Stimulated activated CD4-positive, alpha-beta T cell treated with anti-CD3 and anti-CD28 coated beads, Interleukin-1b, Interleukin-23, amount 100 ng/mL, for 48 hours (primary cell): ENCODE measurements at regions not wholly inside any gene's neighbourhood (a gene's known extent, or its start where the extent isn't known, plus 50 kb on each side); places are given as distances from the start of the nearest gene placed in this dataset.

Experiments
- DNase-seq: peaks from one replicate; pipeline ENCODE4 v3.0.0-alpha.2; 2020

DNA sequence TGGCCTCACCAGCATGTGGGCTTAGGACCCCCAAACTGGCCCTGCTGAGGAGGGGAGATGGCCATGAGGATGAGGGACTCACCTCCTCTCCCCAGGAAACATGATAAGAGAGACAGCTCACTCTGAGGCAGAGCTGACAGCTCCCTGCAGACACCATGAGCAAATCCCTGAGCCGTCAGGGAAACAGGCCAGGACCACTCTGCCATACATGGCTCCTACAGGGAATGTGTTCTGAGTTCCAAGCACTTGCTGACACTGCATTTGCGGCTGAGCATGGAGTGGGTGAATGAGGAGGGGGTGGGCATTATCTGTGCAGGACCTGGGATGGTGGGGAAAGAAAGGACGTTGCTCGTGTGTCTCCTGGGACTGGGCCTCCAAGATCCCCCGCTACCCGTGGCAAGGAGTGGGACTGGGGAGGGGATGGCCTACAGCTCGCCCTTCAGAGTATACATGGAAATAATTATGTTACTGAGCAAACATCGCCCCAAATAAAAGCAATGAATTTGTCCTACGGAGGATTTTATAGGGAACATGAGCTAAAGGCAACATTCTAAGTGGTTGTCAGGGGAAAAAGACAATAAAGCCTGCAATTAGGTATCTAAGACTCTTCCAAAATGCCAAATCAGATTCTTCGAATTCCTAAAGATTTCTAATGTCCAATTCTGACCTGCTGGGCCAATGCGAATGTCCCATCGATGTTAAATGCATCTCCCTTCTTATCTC lies 355.9 kb upstream of the AJAP1 start:
- DNase-seq, result no peak

GRCh38 chr1:4301007-4301406 lies 353.4 kb upstream of the AJAP1 start:
- no peak for DNase-seq

GRCh38 chr1:4303303-4303702 lies 351.1 kb upstream of the AJAP1 start:
- DNase-seq, result no peak

DNA sequence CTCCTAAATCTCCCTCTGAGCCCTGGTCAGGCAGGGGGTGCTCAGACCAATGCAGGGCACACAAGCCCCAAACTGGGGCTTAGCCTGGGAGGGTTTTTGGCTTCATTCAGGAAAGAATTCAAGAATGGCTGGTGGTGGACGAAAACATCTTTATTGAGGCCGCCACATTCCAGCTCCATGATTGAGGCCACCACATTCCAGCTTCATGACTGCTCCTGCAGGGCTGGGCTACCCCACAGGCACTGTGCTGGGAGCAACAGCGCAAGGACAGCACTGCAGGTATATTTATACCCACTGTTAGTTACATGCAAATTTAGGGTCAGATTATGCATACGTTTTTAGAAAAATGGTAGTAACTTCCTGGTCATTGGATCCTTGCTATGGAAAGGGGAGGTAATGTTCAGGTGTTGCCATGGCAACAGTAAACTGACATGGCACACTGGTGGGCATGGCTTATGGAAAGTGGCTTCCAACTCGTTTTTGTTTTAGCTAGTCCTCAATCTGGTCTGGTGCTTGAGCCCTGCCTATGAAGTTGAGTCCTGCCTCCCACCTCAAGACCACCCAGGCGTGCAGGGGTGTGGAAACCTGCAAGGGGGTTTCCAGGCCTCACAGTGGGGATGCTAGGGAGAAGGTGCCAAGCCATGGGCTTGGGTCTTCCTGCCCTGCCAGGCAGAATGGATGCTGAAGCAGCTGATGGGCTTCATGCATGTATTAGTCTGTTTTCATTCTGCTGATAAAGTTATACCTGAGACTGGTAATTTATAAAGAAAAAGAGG lies 348.7 kb upstream of the AJAP1 start:
- no peak for DNase-seq

DNA sequence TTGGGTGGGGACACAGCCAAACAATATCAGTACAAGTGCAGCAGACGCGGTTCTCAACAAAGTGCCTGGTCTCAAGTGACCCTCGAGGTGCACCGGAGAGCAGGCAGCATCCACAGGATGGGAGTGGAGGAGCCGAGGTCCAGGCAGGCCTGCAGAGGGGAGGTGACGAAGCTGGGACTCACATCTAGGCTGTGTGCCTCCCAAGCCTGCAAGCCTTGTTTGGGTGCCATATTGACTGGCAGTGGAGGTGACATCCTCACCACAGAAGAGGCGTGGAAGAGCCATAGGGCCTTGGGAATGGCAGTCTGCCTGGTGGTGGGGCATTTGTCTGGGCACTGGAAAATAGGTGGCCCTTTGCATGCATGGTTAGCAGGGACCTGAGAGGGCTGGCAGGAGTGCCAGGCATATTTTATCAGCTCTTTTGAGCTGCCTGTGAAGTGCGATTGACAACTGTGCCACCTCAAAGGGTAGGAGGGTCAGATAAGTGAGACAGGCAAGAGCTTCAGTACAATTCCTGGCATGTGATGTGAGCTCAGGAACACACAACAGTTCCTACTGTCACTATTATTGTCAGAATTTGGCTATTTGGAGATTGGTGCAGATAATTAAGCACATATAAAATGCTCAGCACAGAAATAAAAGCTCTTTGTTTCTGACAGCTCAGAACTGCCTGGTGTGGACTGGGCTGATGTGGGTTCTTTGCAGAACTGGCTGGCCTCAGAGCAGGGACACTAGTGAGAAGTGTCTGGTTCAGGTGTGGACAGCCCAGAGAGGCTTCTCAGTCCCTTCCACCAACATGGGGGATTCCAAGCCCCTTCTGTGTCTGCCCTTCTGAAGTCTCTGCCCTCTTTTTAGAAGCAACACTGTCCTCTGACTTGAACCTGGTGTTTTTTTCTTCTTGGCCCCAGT lies 347.6 kb upstream of the AJAP1 start:
- no peak for DNase-seq

GRCh38 chr1:4307468-4307845 lies 347.0 kb upstream of the AJAP1 start:
- no peak for DNase-seq

DNA sequence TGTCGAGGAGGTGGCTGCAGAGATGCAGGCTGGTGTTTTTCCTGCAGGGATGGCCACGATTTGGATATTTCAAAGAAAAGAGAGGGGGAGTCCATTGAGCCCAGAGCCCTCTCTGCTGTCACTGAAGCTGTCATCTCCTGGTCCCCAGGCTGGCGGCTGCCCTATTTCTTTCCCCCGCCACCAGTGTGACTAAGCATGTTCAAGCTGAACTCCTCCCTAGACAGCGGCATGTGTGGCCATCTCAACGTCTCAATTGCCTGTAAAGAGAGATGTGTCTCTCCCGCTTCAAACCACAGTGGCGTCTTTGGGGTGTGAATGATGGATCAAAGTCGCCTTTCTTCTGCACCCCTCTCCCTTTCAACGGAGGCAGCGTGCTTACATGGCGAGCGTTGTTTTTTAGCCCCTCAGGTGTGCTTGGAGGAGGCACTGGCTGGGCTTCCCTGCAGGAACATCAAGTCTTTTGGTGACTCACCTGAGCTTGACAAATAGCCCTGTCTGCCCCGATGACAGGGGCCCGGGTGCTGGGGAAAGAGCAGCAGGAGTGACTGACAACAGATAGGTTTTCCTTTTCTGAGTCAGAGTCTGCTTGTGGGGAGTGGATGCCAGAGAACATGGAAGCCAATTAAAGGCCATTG lies 346.4 kb upstream of the AJAP1 start:
- no peak for DNase-seq

DNA sequence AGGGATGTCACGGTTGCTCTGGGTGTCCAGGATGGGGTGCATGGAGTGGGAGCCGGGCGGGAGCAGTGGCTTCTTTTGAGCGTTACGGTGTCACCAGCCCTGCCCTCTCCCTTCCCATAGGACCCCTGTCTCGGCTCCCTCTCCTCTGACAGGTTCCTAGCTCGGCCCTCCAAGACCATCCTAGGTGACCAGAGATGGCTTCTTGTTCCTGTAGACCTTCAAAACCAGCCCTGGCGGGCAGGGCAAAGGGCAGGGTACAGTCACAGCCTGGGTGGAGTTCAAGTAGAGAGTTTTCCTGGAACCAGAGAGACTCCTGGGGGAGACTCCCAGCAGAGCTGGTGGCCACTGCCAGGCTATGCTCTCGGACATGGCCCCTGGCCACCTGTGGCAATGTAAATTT lies 345.6 kb upstream of the AJAP1 start:
- no peak for DNase-seq

DNA sequence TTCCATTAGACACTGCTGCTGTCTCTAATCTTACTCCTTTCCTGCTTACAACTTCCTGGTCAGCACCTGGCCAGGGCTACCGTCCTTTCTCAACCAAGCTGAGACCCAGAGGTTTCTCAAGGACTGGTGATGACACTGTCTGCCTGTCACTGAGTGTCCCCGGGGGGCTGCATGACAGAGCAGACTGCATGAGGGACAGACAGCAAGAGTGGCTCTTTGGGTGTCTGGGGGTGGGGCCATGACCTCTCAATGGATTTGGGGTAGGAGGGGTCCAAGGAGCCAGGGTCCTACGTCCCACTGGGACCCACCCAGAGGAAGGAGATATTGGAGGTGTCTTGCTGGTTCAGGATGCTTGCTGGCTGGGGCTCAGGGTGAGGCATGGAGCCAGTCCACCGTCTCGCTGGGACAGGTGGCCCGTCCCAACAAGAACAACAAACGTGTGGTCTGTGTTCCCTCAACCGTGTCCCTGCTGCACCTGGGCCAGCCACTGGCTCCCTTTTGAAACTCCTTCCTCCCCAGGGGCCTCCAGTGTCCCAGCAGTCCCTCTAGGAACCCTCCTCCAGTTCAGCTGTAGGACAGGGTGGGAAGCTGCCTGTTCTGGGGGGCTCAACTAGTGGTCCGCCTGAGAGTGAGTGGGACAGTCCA lies 344.6 kb upstream of the AJAP1 start:
- no peak for DNase-seq

DNA sequence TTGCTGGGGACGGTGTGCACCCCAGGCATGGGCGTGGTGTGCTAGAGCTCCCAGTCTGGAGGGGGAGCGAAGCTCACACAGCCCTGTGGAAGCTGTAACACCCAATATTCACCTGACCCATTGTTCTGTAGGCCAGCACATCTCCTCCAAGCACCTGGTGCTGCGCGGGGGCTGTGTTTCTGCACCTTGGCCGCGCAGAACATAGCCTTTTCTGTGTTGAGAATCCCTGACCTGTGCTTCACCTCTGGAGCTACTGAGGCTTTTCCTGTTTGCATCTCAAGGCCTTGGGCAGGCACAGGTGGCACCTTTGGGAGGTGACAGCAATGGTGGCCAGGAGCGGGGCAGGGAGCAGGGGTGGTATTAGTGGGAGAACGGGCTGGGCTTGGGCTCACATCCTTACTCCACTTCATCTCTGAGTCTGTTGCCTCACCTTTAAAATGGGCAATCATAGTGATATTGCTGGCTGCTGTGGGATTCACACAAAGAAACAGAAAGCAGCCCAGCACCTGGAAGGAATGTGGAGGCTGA lies 343.9 kb upstream of the AJAP1 start:
- DNase-seq, result no peak

DNA sequence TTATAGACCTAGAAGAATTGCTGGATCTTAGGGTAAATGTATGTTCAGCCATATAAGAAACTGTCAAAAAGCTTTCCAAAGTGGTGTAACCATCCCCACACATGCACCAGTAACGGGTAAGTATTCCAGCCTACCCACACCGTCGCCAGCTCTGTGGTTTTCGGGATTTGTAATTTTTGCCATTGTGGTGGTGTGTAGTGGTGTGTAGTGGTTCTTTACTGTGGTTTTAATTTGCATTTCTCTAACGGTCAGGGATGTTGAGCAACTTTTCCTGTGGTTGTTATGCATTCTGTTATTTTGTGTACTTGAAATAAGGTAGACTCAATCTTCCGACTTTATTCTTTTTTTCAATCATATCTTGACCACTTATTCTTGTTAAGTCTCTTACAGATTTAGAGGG lies 342.4 kb upstream of the AJAP1 start:
- DNase-seq, result no peak

DNA sequence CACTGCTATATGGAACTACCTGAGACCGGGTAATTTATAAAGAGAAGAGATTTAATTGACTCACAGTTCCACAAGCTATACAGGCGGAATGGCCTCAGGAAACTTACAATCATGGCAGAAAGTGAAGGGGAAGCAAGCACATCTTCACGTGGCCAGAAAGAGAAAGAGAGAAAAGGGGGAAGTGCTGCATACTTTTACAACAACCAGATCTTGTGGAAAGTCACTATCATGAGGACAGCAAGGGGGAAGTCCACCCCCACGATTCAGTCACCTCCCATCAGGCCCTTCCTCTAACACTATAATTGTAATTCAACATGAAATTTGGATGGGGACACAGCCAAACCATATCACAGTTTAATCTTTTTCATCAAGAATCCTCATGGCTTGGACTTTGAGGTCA lies 339.2 kb upstream of the AJAP1 start:
- no peak for DNase-seq

DNA sequence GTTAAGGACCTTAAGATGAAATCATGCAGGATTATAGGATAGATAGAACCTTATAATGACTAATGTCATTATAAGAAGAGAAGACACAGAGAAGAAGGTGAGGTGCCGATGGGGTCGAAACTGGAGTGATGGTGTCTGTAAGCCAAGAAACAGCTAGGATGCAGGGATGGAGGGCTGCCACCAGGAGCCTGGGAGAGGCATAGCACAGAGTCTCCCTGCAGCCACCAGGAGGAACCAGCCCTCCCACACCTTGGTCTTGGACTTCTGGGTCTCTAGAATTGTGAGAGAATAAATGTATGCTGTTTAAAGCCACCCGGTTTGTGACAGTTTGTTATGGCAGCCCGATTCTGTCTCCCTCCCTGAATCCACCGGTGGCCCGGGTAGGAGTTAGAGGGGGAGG lies 337.2 kb upstream of the AJAP1 start:
- no peak for DNase-seq

DNA sequence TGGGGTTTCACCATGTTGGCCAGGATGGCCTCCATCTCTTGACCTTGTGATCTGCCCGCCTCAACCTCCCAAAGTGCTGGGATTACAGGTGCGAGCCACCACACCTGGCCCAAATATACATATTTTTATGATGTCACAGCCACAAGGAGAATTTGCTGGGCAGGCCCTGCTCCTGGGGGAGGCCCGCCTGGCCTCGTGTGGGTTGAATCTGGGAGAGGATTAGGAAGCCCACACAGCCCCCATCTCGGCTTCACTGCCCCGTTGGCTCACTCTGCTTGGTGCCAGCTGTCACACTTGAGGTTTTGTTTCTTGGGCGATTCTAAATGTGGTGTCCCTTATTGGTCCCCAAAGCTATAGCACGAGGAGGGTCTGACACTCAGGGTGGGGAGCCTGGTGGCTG lies 335.7 kb upstream of the AJAP1 start:
- DNase-seq, result no peak

- no peak for DNase-seq
Observed at GRCh38 chr1:4319496-4319895, 334.9 kb upstream of the AJAP1 start.

DNA sequence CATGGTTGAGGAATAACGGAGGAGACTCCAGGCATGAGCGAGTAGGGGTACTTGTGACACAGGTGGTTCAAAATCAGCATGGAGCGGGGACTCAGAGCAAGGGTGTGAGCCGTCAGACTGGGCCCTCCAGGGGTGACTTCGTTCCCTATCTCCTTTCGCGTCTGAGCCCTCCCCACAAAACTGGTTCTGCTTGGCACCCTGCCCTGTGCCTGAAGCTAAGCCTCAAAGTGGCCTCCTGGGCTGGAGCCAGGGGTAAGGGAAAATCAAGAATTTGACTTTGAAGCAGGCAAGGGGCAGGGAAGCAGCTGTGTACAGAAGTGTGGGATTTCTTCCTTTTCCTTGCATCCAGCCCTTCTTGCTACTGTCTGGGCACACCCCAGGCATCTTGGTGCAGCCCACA lies 331.5 kb upstream of the AJAP1 start:
- DNase-seq, result no peak

GRCh38 chr1:4323309-4323708 lies 331.1 kb upstream of the AJAP1 start:
- DNase-seq, result no peak

DNA sequence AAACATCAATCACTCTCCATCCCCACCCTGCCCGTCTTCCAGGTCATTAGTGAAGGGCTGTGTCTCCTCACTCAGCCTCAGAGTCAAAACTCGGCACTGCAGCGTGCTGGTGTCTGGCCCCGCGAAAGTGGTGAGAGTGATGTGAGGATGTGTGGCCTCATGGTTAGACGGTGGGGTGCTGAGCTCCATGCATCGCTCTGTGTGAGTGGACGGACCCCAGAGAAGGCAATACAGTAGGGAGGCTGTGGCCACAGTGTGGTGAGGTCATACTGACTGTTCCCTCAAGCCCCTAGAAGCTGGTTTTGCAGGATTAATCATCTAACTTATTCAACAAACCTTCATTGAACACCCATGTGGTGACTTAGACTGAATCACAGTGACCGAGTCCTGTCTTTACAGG lies 329.9 kb upstream of the AJAP1 start:
- no peak for DNase-seq

- DNase-seq, result no peak
Observed at GRCh38 chr1:4327142-4327541, 327.3 kb upstream of the AJAP1 start.

DNA sequence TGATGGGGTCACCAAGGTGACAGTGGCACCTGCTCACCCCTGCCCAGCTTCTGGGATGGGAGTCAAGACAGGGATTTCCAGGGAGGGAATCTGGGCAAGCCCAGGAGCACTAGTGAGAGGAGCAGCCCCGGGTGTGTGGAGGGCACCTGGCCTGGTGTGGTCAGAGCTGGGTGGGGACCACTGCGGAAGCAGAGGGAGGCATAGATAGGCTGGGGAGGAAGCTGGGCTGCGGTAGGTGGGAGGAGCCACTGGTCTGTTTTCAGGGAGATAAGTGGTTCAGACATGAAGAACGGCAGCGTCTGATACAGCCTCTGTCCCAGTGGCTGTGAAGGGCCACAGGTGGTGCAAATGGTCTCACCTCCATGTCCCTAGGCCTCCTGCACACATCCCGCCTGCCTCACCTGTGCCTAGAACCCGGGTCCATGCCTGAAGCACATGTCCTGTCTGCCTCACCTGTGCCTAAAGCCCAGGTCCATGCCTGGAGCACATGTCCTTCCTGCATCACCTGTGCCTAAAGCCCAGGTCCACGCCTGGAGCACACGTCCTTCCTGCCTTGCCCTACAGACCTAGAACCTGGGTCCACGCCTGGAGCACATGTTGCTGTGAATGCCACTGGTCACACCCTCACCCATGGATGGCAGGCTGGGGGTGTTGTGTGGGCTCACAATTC lies 325.9 kb upstream of the AJAP1 start:
- no peak for DNase-seq

DNA sequence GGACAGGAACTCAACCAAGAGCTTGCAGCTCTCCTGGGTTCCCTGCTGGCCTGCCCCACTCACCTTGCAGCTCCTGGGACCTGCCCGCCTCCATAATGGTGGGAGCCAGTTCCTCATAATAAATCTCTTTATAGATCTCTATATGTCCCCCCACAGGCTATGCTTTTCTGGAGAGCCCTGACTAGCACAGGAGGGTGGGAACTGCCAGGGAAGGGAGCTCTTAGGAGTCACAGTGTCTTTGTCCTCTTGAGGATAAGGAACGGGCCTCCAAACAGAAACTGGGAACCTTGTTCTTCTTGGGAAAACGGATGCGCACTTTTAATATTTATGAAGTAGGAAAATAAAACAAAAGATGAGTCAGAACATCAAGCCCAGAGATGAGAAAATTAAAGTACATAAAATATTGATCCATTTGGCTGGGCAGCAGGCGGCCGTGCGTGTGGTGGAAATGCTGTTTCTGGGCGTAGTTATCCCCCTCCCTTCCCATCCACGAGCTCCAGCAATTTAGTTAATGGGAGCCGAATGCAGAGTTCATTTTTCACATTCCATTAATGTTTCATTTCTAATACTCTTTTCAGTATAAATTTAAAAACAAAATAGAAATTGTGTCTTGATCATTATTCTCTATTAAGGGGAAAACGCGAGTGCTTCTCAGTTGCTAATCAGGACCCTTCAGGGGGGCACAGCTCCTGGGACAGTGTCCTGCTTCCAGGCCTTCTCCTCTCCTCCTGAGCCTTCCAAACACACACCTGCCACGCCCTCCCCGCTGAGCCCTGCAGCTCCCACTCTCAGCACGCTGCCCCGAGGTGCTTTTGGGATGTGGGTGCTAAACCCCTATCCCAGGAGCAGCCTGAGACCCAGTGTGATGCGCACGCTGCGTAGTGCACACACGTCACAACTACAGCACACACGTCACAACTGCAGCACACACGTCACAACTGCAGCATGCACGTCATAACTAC lies 323.3 kb upstream of the AJAP1 start:
- DNase-seq, result no peak
